ENCODE measurements at regions not wholly inside any gene's neighbourhood (a gene's known extent, or its start where the extent isn't known, plus 50 kb on each side); places are given as distances from the start of the nearest gene placed in this dataset.
"Not testable (repeated sequence)": the region's sequence is repeated elsewhere in the genome, so short reads cannot be mapped to it uniquely, and the experiment has no call there.

DNA sequence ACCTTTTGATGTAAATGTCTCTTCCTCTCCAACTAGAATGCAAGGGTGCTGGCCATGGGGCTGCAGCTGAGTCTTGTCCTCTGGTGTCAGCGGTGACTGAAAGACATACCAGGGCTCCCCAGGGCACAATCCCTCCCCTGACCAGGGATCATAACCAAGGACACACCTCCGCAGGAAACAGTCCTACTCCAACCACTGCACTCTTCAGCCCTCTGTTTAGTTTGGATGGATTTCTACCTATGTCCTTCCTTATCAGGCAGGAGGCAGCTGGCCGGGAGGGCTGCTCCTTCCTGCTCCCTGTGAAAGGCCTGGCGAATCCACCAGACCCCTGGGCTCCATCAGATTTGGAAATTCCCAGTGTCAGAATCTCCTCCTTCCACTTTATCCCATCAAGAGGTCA lies 185.2 kb upstream of the ID2 start:
- peaks cover 6% of the 10 kb centered on the region for H3K27me3 Mint-ChIP-seq
- no peak overlapping the region for H3K27ac Mint-ChIP-seq
- peaks cover 5% of the 10 kb centered on the region for H3K4me1 Mint-ChIP-seq (ENCODE audit: low read depth)
- H3K36me3 Mint-ChIP-seq (ENCODE audit: low read depth) = no peaks in the 10 kb centered on the region
- H3K9me3 Mint-ChIP-seq = no peaks in the 10 kb centered on the region
- no peak overlapping the region for H3K4me3 Mint-ChIP-seq

DNA sequence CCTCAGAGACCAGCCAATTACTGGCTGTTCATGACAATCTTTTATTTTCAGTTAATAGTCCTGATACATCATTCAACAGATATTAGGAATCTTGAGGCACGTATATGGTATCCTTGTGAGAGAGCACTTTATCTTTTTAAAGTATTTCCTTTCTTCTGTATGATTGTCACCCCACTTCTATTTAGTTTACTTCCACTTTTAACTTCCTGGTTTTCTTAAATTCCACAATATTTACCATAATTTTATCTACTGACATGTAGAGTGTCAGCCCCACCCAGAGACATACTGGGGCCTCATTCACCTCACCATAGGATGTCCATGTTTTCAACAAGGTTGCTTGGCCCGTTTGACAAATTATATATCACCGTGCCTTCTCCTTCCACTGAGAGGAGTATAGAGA lies 182.9 kb upstream of the ID2 start:
- Mint-ChIP-seq H3K27ac (no peak overlapping the region), H3K9me3 (no peaks in the 10 kb centered on the region), H3K4me1 (ENCODE audit: low read depth) (peaks cover 4% of the 10 kb centered on the region), H3K4me3 (no peak overlapping the region), H3K27me3 (peaks cover 4% of the 10 kb centered on the region), H3K36me3 (ENCODE audit: low read depth) (no peaks in the 10 kb centered on the region)

DNA sequence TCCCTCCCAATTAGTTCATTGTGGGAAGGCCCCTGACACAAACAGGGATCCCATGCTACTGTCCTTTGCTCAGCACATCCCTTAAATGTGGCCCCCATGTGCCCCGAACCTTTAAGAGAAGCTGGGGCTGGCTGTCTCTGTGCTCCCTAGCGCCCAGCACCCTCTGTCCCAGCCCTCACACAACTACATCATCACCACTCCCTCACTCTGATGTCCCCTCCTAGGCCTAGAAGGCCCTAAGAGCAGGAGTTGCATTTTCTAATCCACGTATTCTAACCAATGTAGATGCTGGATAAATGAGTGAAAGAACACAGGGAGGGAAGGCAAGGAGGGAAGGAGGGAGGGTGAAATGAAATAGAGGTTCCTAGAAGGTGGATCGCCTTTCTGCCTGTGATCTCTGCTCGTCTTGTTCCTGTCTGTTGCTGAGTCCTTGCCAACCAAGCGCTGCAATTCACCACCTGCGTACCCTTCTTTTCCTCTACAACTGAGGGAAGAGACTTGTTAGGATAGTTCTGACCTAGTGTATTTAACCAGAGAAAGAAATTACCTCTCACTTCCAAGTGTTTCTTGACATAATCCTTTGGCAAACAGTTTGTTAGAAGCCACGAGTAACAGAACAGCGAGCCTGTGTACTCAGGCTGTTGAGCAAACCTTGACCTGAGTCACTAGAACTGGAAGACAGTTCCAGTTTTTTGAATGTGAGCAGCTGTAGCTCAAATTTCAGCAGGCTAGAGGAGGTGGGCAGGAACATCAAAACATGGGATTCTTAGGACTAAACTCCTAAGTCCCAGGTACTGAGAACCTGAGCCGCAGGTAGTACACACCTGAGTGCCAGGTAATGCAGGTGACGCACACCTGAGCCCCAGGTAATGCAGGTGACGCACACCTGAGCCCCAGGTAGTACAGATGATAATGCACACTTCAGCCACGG lies 181.5 kb upstream of the ID2 start:
- no peaks in the 10 kb centered on the region for H3K9me3 Mint-ChIP-seq
- H3K36me3 Mint-ChIP-seq (ENCODE audit: low read depth) = no peaks in the 10 kb centered on the region
- no peak overlapping the region for H3K27ac Mint-ChIP-seq
- H3K27me3 Mint-ChIP-seq = peaks cover 4% of the 10 kb centered on the region
- no peak overlapping the region for H3K4me3 Mint-ChIP-seq
- H3K4me1 Mint-ChIP-seq (ENCODE audit: low read depth) = peaks cover 4% of the 10 kb centered on the region

DNA sequence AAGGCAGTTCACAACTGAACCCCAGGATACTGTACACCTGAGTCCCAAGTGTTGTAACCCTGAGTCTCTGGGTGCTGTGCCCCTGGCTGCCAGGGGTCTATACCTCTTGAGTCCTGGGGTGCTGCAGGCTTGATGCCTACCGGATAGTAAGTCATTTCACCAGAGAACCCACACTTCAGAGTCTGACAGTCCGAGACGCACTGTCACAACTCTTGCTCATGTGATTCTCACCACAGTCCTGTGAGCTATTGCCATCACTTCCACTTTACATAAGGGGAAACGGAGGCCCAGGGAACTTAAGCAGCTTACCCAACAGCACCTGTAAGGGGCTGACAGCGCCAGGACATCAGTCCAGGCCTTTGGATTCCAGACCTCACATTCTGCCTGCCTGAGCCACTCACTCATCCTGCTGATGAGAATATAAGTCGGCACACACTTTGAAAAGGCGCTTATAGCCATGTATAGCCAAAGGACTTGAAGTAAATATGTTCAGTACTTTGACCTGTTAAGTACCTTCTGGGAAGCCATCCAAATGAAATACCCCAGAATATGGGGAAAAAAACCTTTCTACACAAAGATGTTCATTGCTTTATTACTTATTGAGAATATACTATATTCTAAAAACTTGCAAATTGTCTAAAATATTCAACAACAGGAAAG lies 180.7 kb upstream of the ID2 start:
- H3K36me3 Mint-ChIP-seq (ENCODE audit: low read depth) = no peaks in the 10 kb centered on the region
- no peaks in the 10 kb centered on the region for H3K9me3 Mint-ChIP-seq
- no peak overlapping the region for H3K27ac Mint-ChIP-seq
- peaks cover 4% of the 10 kb centered on the region for H3K27me3 Mint-ChIP-seq
- H3K4me1 Mint-ChIP-seq (ENCODE audit: low read depth) = peaks cover 4% of the 10 kb centered on the region
- no peak overlapping the region for H3K4me3 Mint-ChIP-seq

DNA sequence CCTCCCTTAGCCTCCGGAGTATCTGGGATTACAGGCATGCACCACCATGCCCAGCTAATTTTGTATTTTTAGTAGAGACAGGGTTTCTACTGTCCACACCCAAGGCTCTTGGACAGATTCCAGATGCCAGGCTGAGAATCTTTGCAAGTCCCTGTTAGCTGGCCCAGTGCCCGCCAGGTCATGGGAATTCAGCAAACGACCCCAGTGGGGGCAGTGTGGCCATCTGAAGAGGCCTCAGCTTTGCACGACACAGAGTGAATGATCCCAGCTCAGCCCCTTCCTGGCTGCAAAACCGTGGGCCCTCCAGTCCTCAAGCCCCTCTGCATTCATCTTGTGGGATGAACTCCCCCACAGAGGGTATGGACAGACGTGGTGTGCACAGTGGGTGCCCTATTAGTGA lies 179.5 kb upstream of the ID2 start:
- H3K36me3 Mint-ChIP-seq (ENCODE audit: low read depth) = no peaks in the 10 kb centered on the region
- H3K4me1 Mint-ChIP-seq (ENCODE audit: low read depth) = peaks cover 4% of the 10 kb centered on the region
- no peaks in the 10 kb centered on the region for H3K9me3 Mint-ChIP-seq
- H3K4me3 Mint-ChIP-seq = no peak overlapping the region
- no peaks in the 10 kb centered on the region for H3K27me3 Mint-ChIP-seq
- no peak overlapping the region for H3K27ac Mint-ChIP-seq

DNA sequence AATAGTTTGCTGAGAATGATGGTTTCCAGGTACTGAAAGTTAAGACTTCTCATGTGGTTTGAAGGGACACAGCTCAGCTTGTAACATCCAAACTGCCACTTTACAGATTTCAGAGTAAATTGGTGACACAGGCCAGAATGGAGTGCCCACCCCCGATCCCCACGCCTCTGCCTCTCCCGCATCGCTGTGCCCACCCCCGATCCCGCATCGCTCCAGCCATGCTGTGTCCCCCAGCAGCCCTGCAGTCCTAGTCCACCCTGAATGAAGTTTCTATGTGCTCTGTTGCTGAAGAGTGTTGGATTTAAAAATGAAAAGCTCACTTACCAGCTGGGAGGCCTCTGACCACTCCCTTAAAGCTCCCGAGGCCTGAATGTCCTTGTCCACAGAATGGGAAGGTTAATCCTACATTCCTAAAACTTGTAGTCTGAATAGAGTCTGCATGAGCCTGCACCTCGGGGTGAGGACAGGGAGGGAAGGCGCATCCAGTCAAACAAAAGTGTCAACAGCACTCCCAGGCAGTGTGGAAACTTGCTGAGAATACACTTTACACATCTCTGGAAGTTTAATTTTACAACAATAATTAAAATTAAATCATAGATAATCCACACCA lies 176.4 kb upstream of the ID2 start:
- Mint-ChIP-seq H3K27me3 (peaks cover 4% of the 10 kb centered on the region), H3K27ac (no peak overlapping the region), H3K9me3 (peaks cover 7% of the 10 kb centered on the region), H3K4me3 (no peak overlapping the region), H3K4me1 (ENCODE audit: low read depth) (peaks cover 4% of the 10 kb centered on the region), H3K36me3 (ENCODE audit: low read depth) (peaks cover 6% of the 10 kb centered on the region)

DNA sequence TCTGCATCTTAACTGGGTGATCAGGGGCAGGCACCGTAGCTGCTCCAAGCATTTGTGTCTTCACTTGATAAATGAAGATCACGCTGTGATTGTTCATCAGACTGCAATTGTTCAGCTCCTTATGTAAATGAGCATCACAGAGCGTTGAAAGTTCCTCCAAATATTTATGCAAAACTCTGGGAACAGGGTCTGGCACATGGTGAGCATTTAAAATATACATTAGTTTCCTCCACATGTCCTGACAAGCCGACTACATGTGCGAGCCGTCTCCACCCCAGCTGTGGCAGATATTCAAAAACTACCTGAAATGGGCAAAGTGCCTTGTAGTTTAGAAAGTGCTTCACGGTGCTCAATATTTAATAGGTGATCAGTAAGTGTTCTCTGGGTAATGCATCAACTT lies 175.1 kb upstream of the ID2 start:
- Mint-ChIP-seq H3K9me3 (peaks cover 8% of the 10 kb centered on the region), H3K36me3 (ENCODE audit: low read depth) (peaks cover 6% of the 10 kb centered on the region), H3K27ac (no peak overlapping the region), H3K27me3 (peaks cover 4% of the 10 kb centered on the region), H3K4me1 (ENCODE audit: low read depth) (peaks cover 13% of the 10 kb centered on the region), H3K4me3 (no peak overlapping the region)

DNA sequence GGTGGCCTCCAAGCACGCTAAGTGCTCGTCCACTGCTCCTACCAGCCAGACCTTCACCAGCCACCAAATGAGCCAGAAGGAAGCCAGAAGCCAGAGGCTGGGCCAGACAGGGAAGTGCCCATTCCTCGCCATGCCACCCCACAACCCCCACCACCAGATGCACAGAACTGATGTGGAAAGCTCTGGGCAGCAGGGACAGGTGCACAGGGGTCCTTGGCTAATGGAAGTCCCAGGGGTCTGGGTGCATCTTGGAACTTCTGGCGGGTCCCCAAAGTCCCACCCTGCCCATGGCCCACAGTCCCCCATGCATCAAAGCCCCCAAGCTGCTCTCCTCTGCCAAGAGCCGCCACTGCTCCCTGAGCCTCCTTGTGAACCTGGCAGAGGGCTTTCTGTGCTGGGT lies 173.1 kb upstream of the ID2 start:
- H3K27me3 Mint-ChIP-seq = peaks cover 4% of the 10 kb centered on the region
- peaks cover 33% of the 10 kb centered on the region for H3K4me1 Mint-ChIP-seq (ENCODE audit: low read depth)
- H3K36me3 Mint-ChIP-seq (ENCODE audit: low read depth) = peaks cover 11% of the 10 kb centered on the region
- peaks cover 13% of the 10 kb centered on the region for H3K9me3 Mint-ChIP-seq
- H3K4me3 Mint-ChIP-seq = no peak overlapping the region
- no peak overlapping the region for H3K27ac Mint-ChIP-seq

DNA sequence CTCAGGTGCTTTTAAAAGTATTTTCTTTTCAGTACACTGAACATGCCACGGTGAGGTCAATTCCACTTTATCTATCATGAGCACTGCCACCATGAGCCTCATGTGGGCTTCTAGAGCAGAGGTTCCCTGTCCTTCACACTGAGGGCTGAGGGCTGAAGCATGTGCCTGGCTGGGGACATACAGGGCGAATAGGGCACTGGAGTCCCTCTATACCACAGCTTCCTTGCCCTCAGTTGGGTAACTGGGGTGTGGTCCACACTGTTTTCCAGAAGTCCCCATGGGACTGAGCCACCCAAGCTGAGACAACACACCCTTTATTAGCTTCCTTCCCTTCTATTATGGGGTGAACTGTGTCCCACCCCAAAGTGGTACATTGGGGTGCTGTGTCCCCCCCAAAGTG lies 172.2 kb upstream of the ID2 start:
- peaks cover 11% of the 10 kb centered on the region for H3K36me3 Mint-ChIP-seq (ENCODE audit: low read depth)
- peaks cover 4% of the 10 kb centered on the region for H3K27me3 Mint-ChIP-seq
- peaks cover 13% of the 10 kb centered on the region for H3K9me3 Mint-ChIP-seq
- H3K4me3 Mint-ChIP-seq = no peak overlapping the region
- peaks cover 42% of the 10 kb centered on the region for H3K4me1 Mint-ChIP-seq (ENCODE audit: low read depth)
- no peak overlapping the region for H3K27ac Mint-ChIP-seq

DNA sequence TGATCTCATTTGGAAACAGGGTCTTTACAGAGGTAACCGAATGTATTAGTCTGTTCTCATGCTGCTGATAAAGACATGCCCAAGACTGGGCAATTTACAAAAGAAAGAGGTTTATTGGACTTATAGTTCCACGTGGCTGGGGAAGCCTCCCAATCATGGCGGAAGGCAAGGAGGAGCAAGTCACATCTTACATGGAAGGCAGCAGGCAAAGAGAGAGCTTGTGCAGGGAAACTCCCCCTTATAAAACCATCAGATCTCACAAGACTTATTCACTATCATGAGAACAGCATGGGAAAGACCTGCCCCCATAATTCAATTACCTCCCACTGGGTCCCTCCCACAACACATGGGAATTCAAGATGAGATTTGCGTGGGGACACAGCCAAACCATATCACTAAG lies 171.8 kb upstream of the ID2 start:
- Mint-ChIP-seq H3K4me1 (ENCODE audit: low read depth) (peaks cover 46% of the 10 kb centered on the region), H3K36me3 (ENCODE audit: low read depth) (peaks cover 11% of the 10 kb centered on the region), H3K9me3 (peaks cover 13% of the 10 kb centered on the region)
- H3K27ac Mint-ChIP-seq, H3K27me3 Mint-ChIP-seq, H3K4me3 Mint-ChIP-seq: not testable (repeated sequence)

DNA sequence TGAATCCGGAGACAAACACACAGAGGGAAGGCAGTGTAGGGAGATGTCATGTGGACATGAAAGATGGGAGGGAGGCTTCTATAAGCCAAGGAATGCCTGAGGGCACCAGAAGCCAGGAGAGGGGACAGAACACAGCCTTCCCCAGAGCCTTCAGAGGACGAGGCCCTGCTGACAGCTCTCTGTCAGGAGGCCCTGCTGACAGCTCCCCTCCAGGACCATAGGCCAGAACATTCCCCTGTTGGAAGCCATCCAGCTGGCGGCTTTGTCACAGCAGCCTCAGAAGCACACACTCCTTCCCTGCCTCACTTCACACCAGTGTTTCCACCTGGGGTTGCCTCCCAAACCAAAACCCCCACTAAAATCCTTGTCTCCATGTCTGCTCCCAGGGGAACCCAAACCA lies 171.3 kb upstream of the ID2 start:
- Mint-ChIP-seq H3K27ac (no peak overlapping the region), H3K4me3 (no peak overlapping the region), H3K4me1 (ENCODE audit: low read depth) (peaks cover 51% of the 10 kb centered on the region), H3K9me3 (peaks cover 13% of the 10 kb centered on the region), H3K36me3 (ENCODE audit: low read depth) (peaks cover 11% of the 10 kb centered on the region), H3K27me3 (peaks cover 4% of the 10 kb centered on the region)

DNA sequence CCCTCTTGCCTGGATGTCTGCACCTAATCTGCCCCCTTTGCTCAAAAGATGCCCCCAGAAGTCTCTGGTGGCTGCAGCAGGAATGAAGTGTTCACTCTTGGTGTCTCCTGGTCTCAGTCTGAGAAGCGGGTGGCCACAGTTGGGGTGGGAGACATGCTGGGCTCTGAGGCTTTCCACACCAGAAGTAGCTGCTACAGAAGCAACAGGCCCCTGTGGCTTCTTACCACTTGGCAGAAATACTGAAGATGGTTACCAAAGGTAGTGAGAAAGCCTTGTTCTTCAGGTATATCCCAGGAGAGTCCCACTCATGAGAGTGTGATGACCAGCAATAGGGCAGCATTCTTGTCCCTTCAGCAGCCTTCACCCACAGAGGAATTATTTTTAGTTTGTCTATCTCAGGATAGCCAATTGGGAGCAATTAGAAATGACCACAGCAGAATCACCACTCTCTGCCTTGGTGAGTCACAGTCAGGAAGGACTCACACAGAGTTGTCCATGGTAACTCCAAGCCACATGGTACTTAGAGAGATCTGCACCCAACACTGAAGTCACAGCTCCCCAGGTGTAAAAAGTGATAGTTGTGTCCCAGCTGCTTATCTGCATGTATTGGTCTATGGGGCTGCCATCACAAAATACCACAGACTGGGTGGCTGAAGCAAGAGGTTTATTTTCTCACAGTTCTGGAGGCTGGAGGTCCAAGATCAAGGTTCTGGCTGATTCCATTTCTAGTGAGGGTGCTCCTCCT lies 169.8 kb upstream of the ID2 start:
- peaks cover 13% of the 10 kb centered on the region for H3K9me3 Mint-ChIP-seq
- peaks cover 11% of the 10 kb centered on the region for H3K36me3 Mint-ChIP-seq (ENCODE audit: low read depth)
- no peak overlapping the region for H3K27ac Mint-ChIP-seq
- H3K4me3 Mint-ChIP-seq = no peak overlapping the region
- peaks cover 4% of the 10 kb centered on the region for H3K27me3 Mint-ChIP-seq
- H3K4me1 Mint-ChIP-seq (ENCODE audit: low read depth) = peaks cover 66% of the 10 kb centered on the region

DNA sequence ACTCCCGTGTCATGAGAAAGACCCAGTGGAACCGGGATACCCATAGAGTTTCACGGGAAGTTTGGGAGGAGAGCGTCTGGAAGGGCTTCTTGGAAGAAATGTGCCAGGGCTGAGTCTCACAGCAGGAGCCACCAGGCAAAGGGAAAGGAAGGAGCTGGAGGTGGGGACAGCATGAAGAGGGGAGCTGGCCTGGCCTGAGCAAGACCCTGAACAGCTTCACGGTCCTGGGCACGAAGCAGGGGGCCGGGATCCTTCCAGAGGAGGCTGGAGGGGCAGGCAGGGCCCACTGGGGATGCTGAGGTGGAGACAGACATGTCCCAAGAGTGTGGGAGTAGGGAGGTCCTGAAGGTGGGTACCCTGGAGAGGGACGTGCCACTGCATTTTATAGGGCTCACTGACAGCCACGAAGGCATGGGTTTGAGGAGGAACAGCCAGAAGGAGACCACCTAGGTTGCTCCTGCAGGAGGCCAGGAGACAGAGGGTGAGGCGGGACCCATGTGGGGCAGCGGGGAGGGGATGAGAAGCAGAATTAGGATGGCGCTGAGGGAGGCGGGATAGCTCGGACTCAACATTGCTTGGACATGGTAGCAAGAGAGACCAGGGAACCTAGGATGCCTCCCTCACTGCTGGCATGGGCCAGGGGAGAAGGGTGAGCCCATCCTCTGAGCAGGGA lies 168.1 kb upstream of the ID2 start:
- H3K27ac Mint-ChIP-seq = peak overlapping the region; percentile 90
- H3K9me3 Mint-ChIP-seq = peaks cover 13% of the 10 kb centered on the region
- peaks cover 77% of the 10 kb centered on the region for H3K4me1 Mint-ChIP-seq (ENCODE audit: low read depth)
- peak overlapping the region; percentile 63 for H3K4me3 Mint-ChIP-seq
- H3K27me3 Mint-ChIP-seq = peaks cover 4% of the 10 kb centered on the region
- peaks cover 11% of the 10 kb centered on the region for H3K36me3 Mint-ChIP-seq (ENCODE audit: low read depth)

DNA sequence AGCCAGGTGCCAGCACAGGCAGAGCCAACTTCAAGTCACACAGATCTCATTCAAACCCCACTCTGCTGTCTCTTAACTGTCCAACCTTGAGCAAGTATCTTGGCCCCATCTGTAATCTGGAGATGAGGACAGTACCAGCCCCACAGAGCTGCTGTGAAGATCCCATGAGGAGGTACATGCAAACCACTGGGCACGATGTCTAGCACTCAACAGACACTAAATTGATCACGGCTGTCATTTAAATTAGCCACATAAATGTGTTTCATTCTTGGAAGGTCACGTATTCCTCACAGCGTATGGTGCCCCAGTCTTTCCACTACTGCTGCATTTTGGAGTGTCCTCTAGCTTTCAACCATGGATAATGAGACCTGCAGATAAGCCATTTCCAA lies 167.6 kb upstream of the ID2 start:
- Mint-ChIP-seq H3K27me3 (peaks cover 4% of the 10 kb centered on the region), H3K4me1 (ENCODE audit: low read depth) (peaks cover 82% of the 10 kb centered on the region), H3K9me3 (peaks cover 13% of the 10 kb centered on the region), H3K36me3 (ENCODE audit: low read depth) (peaks cover 11% of the 10 kb centered on the region), H3K27ac (peak overlapping the region; percentile 90), H3K4me3 (peak overlapping the region; percentile 62)
